Osteocyte (in vitro differentiated cells): ENCODE measurements at regions not wholly inside any gene's neighbourhood (a gene's known extent, or its start where the extent isn't known, plus 50 kb on each side); places are given as distances from the start of the nearest gene placed in this dataset.
A peak's percentile ranks its signal among the peaks of the same experiment; 100 is the strongest.

ENCODE experiments used
- DNase-seq: peaks from one replicate; pipeline ENCODE4 v3.0.0; 2021; ENCODE audit warnings: mixed read lengths; ENCODE audit not compliant: unreplicated experiment; ENCODE audit errors: extremely low spot score
- H3K27ac Mint-ChIP-seq: one replicate; pipeline ENCODE4 v1.8.0; 2021; ENCODE audit warnings: mild to moderate bottlenecking, mixed read lengths; ENCODE audit not compliant: unreplicated experiment
- H3K27me3 Mint-ChIP-seq: one replicate; pipeline ENCODE4 v1.8.0; 2021; ENCODE audit warnings: mixed read lengths; ENCODE audit not compliant: unreplicated experiment
- H3K36me3 Mint-ChIP-seq: one replicate; pipeline ENCODE4 v1.8.0; 2021; ENCODE audit warnings: mixed read lengths; ENCODE audit not compliant: unreplicated experiment
- H3K4me1 Mint-ChIP-seq: one replicate; pipeline ENCODE4 v1.8.0; 2021; ENCODE audit warnings: mixed read lengths; ENCODE audit not compliant: unreplicated experiment
- H3K4me3 Mint-ChIP-seq: one replicate; pipeline ENCODE4 v1.8.0; 2021; ENCODE audit warnings: mild to moderate bottlenecking, moderate library complexity, mixed read lengths; ENCODE audit not compliant: unreplicated experiment
- H3K9me3 Mint-ChIP-seq: one replicate; pipeline ENCODE4 v1.8.0; 2021; ENCODE audit warnings: mixed read lengths; ENCODE audit not compliant: unreplicated experiment
- TF ChIP-seq, protein P1 (sequence below): fragments of 200-600 bp; sonication (generic); IDR thresholded peaks from 2 replicates; pipeline ENCODE4 v1.5.0; 2021; ENCODE audit warnings: antibody characterized with exemption, mild to moderate bottlenecking, moderate library complexity

DNA sequence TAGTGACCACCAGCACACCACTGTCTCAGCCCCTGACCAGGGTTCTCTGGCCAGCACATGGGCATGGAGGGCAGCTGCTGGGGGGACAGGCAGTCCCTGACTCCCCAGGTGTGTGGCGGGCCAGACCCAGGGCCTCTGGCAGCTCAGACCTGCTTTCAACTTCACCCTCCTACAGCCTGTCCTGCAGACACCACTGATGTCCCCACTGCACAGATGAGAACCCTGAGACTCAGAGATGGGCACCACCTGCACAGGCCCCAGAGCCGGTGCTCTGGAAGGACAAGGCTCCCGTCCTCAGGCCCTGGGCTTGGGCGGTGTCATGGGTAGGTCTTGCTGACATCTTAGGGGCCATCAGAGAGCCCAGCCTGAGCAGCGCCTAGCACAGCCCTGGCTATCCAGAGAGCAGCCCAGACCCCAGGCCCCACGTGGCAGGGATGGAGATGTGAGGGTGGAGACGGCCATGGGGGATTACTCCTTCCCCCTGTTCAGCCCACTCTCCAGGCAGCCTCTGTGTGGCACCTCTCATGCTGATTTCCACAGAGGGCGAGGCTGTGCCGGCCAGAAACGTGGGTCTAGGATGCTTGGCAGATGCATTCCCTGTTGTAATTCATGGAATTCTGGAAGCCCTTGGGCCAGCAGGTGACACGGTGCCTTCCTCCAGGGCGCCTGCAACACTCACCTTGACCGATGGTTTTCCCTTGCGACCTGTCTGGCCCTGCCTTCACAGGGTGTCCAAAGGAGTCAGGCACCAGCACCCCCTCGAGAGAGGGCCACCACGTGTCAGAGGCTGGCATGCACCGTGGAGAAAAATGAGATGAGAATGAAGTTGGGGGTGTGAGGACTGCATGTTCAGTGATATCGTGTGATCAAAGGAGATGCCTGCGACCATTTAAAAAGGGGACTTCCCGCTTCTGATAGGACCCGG, 61.2 kb upstream of the GLI2 start:
- no peak for DNase-seq
- TF ChIP-seq, protein P1, sequence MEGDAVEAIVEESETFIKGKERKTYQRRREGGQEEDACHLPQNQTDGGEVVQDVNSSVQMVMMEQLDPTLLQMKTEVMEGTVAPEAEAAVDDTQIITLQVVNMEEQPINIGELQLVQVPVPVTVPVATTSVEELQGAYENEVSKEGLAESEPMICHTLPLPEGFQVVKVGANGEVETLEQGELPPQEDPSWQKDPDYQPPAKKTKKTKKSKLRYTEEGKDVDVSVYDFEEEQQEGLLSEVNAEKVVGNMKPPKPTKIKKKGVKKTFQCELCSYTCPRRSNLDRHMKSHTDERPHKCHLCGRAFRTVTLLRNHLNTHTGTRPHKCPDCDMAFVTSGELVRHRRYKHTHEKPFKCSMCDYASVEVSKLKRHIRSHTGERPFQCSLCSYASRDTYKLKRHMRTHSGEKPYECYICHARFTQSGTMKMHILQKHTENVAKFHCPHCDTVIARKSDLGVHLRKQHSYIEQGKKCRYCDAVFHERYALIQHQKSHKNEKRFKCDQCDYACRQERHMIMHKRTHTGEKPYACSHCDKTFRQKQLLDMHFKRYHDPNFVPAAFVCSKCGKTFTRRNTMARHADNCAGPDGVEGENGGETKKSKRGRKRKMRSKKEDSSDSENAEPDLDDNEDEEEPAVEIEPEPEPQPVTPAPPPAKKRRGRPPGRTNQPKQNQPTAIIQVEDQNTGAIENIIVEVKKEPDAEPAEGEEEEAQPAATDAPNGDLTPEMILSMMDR, result no peak
- no peak overlapping the region for H3K27ac Mint-ChIP-seq
- H3K9me3 Mint-ChIP-seq, result no peaks in the 10 kb centered on the region
- no peak overlapping the region for H3K4me3 Mint-ChIP-seq
- no peaks in the 10 kb centered on the region for H3K4me1 Mint-ChIP-seq
- H3K36me3 Mint-ChIP-seq, result no peaks in the 10 kb centered on the region
- peaks cover 60% of the 10 kb centered on the region for H3K27me3 Mint-ChIP-seq

DNA sequence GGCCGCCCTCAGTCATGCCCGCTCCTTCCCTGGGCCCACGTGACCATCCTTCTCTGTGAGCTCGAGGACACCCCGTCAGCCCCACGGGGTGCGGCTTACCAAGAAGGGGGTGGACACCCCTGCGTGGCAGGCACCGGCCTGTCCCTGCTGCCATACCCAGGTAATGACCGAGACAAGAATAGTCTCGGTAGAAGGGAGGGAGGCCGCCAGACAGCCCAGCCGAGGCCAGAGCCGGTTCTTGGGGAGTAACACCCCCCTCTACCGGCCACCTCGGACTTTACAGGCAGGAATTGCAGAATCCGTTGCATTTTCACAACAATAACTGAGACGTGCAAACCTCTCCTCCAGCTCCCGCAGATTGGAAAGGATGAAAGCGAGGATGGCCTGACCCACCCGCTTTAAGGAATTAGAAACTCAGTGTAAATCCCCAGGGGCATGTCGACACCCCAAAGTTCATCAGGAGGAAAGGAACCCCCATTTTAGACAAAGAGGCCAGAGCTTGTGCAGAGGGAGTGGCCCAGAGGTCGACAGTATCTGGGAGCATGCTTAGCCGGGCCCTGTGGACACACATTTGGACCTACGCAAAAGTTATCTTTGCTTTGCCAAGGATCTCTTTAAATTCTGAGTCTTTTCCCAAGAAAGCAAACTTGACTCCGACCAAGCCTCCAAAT, 60.1 kb upstream of the GLI2 start:
- Mint-ChIP-seq H3K4me1 (peaks cover 2% of the 10 kb centered on the region), H3K4me3 (no peak overlapping the region), H3K36me3 (no peaks in the 10 kb centered on the region), H3K27ac (no peak overlapping the region), H3K9me3 (no peaks in the 10 kb centered on the region), H3K27me3 (peaks cover 51% of the 10 kb centered on the region)
- TF ChIP-seq, protein P1, result peak; percentile 81
- DNase-seq, result no peak

DNA sequence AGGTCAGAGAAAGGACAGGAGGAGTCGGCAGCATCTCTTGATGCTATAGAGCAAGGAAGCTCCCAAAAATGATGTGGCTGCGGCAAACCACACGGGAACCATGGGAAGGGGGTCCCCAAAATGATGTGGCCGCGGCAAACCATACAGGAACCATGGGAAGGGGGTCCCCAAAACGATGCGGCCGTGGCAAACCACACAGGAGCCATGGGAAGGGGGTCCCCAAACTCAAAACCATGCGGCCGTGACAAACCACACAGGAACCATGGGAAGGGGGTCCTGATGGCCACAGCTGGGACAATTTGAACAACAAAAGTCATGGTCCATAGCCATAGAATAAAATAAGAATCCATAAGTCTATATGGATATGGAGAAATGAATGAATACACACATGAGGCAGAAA, 58.4 kb upstream of the GLI2 start:
- no peaks in the 10 kb centered on the region for H3K9me3 Mint-ChIP-seq
- peaks cover 2% of the 10 kb centered on the region for H3K4me1 Mint-ChIP-seq
- no peak overlapping the region for H3K27ac Mint-ChIP-seq
- H3K36me3 Mint-ChIP-seq, result no peaks in the 10 kb centered on the region
- DNase-seq, result no peak
- no peak overlapping the region for H3K4me3 Mint-ChIP-seq
- H3K27me3 Mint-ChIP-seq, result peaks cover 50% of the 10 kb centered on the region
- TF ChIP-seq, protein P1, result no peak

DNA sequence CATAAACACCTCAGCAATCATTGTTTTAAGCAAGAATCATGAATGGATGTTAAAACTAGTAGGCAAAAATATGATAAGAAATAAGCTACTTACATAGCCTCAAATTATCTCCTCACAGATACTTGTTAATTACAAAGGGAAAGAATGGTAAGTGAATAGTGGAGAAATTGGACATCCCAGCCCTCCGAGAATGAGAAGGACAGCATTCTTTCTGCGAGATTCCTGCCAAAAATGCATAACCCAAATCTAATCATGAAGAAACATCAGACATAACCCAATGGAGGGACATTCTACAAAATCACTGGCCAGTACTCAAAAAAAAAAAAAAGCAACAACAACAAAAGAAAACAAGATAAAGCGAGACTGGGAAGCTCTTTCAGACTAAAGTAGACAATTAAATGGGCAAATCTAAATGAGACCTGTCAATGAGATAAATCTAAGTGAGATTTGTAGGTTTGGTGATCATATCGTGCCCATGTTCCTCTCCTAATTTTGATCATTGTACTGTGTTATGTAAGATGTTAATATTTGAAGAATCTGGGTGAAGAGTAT, 57.9 kb upstream of the GLI2 start:
- Mint-ChIP-seq H3K27ac (no peak overlapping the region), H3K9me3 (no peaks in the 10 kb centered on the region), H3K27me3 (peaks cover 46% of the 10 kb centered on the region), H3K4me3 (no peak overlapping the region), H3K36me3 (no peaks in the 10 kb centered on the region), H3K4me1 (peaks cover 2% of the 10 kb centered on the region)
- TF ChIP-seq, protein P1, result no peak
- no peak for DNase-seq

DNA sequence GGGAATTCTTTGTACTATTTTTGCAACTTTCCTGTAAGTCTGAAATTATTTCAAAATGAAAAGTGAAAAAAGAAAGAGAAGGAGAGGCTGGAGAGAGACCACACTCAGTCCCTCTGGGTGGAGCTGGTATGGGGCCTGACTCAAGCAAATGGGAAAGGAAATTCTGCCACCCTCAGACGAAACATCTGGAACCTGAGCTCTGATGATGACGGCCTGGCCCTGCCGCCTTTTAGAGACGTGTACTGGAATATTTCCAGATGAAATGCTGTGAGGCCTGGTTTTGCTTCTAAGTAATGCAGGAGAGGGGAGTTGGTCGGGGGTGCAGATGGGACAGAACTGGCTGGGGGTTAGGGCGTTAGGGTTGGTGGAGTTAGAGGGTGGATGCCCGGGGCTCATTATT, 57.4 kb upstream of the GLI2 start:
- TF ChIP-seq, protein P1, result peak; percentile 13
- Mint-ChIP-seq H3K9me3 (no peaks in the 10 kb centered on the region), H3K36me3 (no peaks in the 10 kb centered on the region), H3K27ac (no peak overlapping the region), H3K4me3 (no peak overlapping the region), H3K27me3 (peaks cover 46% of the 10 kb centered on the region), H3K4me1 (peaks cover 5% of the 10 kb centered on the region)
- DNase-seq, result no peak
